MCF 10A (cell line): ENCODE measurements at regions not wholly inside any gene's neighbourhood (a gene's known extent, or its start where the extent isn't known, plus 50 kb on each side); places are given as distances from the start of the nearest gene placed in this dataset.

ENCODE experiments used
- BruUV-seq: library from RNA; stranded (reverse); fragments of 400-500 nt; replicated peaks from 2 replicates; lab custom pipeline; 2021; lab: Mats Ljungman, UMichigan
- CTCF ChIA-PET: fragments of 300-600 bp; sonication (Branson Sonifier 250); formaldehyde crosslinking; extraction: SDS; loops from one replicate; lab custom pipeline; 2021; ENCODE audit warnings: antibody characterized with exemption, inconsistent platforms; lab: Yijun Ruan, JAX
- POLR2A ChIA-PET: fragments of 300-600, 350-650 bp; sonication (Branson Sonifier 250); formaldehyde crosslinking; extraction: SDS; loops from one replicate; lab custom pipeline; 2020; ENCODE audit warnings: antibody characterized with exemption, inconsistent platforms; lab: Yijun Ruan, JAX
- DNase-seq: peaks from one replicate; pipeline ENCODE4 v3.0.0-alpha.2; 2018; ENCODE audit not compliant: unreplicated experiment
- H3K27ac Mint-ChIP-seq: one replicate; pipeline ENCODE4 v1.8.0; 2022; ENCODE audit warnings: mild to moderate bottlenecking, low read depth, mixed read lengths; ENCODE audit not compliant: unreplicated experiment
- H3K27me3 Mint-ChIP-seq: one replicate; pipeline ENCODE4 v1.8.0; 2022; ENCODE audit warnings: mixed read lengths; ENCODE audit not compliant: insufficient read depth, unreplicated experiment
- H3K36me3 Mint-ChIP-seq: one replicate; pipeline ENCODE4 v1.8.0; 2022; ENCODE audit warnings: mild to moderate bottlenecking, moderate library complexity, mixed read lengths; ENCODE audit not compliant: insufficient read depth, unreplicated experiment
- H3K4me1 Mint-ChIP-seq: one replicate; pipeline ENCODE4 v1.8.0; 2022; ENCODE audit warnings: mixed read lengths; ENCODE audit not compliant: insufficient read depth, unreplicated experiment
- H3K4me3 Mint-ChIP-seq: one replicate; pipeline ENCODE4 v1.8.0; 2022; ENCODE audit warnings: mild to moderate bottlenecking, moderate library complexity, mixed read lengths; ENCODE audit not compliant: unreplicated experiment
- H3K9me3 Mint-ChIP-seq: one replicate; pipeline ENCODE4 v1.8.0; 2022; ENCODE audit warnings: mixed read lengths; ENCODE audit not compliant: unreplicated experiment
- intact Hi-C: fragments of 100-400 bp; cut with micrococcal nuclease; formaldehyde crosslinking; loops from 2 replicates; pipeline ENCODE4 v1.14.1; 2022
- TF ChIP-seq, protein P1 (sequence below): fragments of 200-600 bp; IDR thresholded peaks from one replicate; pipeline ENCODE4 v1.8.0; 2022; ENCODE audit warnings: antibody characterized with exemption, mild to moderate bottlenecking; ENCODE audit not compliant: unreplicated experiment

DNA sequence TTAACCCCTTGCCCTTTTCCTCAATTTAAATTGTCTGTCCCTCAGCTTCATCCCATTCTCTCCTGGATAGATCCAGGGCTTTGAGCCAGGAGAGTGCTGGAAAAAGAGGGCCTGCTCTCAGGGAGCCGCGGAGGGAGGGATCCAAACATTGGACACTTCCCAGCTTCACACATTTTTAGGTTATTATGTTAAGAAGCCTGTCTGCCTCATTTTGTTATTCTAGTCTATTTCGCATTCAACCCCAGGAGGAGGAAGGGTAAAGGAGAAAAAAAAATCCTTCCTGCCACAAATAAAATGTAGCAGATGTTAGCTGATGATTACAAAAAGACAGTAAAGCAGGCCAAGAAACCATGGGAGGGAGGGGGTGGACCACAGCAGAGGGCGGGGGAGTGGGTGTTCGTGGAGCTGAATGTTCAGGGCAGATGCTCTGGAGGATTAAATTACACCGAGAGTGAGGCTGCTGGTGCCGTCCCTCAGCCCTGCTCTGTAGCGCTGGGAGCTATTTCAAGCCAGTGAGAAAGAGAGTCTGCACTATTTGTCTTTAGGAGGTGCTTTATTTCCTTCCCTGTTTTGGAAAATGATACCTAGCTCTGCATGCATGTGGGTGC, 60.6 kb upstream of the ZFR start:
- Mint-ChIP-seq H3K27ac (no peak overlapping the region), H3K4me3 (no peak overlapping the region), H3K36me3 (no peaks in the 10 kb centered on the region), H3K9me3 (no peaks in the 10 kb centered on the region), H3K27me3 (no peaks in the 10 kb centered on the region), H3K4me1 (peaks cover 6% of the 10 kb centered on the region)
- DNase-seq, result peak; percentile 60
- intact Hi-C loops, result no loop called here
- TF ChIP-seq, protein P1, sequence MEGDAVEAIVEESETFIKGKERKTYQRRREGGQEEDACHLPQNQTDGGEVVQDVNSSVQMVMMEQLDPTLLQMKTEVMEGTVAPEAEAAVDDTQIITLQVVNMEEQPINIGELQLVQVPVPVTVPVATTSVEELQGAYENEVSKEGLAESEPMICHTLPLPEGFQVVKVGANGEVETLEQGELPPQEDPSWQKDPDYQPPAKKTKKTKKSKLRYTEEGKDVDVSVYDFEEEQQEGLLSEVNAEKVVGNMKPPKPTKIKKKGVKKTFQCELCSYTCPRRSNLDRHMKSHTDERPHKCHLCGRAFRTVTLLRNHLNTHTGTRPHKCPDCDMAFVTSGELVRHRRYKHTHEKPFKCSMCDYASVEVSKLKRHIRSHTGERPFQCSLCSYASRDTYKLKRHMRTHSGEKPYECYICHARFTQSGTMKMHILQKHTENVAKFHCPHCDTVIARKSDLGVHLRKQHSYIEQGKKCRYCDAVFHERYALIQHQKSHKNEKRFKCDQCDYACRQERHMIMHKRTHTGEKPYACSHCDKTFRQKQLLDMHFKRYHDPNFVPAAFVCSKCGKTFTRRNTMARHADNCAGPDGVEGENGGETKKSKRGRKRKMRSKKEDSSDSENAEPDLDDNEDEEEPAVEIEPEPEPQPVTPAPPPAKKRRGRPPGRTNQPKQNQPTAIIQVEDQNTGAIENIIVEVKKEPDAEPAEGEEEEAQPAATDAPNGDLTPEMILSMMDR, result no peak
- ChIA-PET POLR2A (interaction anchor here (0.6 to 1.5 kb wide), 4 partner anchors 8 to 85 kb away, joined by 3 to 4 read pairs (median 3); partner anchors contain the start of gene ZFR), CTCF (interaction anchor here (0.7 to 4.9 kb wide), 5 partner anchors 16 to 461 kb away, joined by 3 to 42 read pairs (median 3); no protein-coding TSS in a partner anchor)
- no TSS peak for BruUV-seq

- Mint-ChIP-seq H3K27me3 (no peaks in the 10 kb centered on the region), H3K36me3 (no peaks in the 10 kb centered on the region), H3K9me3 (no peaks in the 10 kb centered on the region), H3K4me3 (no peak overlapping the region), H3K27ac (no peak overlapping the region), H3K4me1 (peaks cover 6% of the 10 kb centered on the region)
- no TSS peak for BruUV-seq
- TF ChIP-seq, protein P1, result no peak
- intact Hi-C loops, result no loop called here
- no peak for DNase-seq
- ChIA-PET POLR2A (interaction anchor here (1.2 to 1.5 kb wide), 2 partner anchors 7 to 60 kb away, joined by 3 read pairs; partner anchors contain the start of gene ZFR), CTCF (interaction anchor here (0.7 to 4.9 kb wide), 7 partner anchors 15 to 462 kb away, joined by 3 to 42 read pairs (median 3); no protein-coding TSS in a partner anchor)
These were observed 59.9 kb upstream of the ZFR start for GRCh38 chr5:32504329-32504988.

- peaks cover 6% of the 10 kb centered on the region for H3K4me1 Mint-ChIP-seq
- no peaks in the 10 kb centered on the region for H3K9me3 Mint-ChIP-seq
- DNase-seq, result no peak
- H3K27me3 Mint-ChIP-seq, result no peaks in the 10 kb centered on the region
- TF ChIP-seq, protein P1, result no peak
- no peaks in the 10 kb centered on the region for H3K36me3 Mint-ChIP-seq
- no peak overlapping the region for H3K4me3 Mint-ChIP-seq
- intact Hi-C loops, result no loop called here
- BruUV-seq, result no TSS peak
- ChIA-PET POLR2A (interaction anchor here (1.5 kb wide), 1 partner anchor 58 kb away, joined by 3 read pairs; the partner anchor contains the start of gene ZFR), CTCF (interaction anchor here (0.9 to 4.9 kb wide), 3 partner anchors 14 to 87 kb away, joined by 3 to 42 read pairs (median 11); no protein-coding TSS in a partner anchor)
- no peak overlapping the region for H3K27ac Mint-ChIP-seq
These were observed 58.7 kb upstream of the ZFR start for GRCh38 chr5:32503261-32503660.
